Natural killer cell (primary cell): ENCODE measurements at regions not wholly inside any gene's neighbourhood (a gene's known extent, or its start where the extent isn't known, plus 50 kb on each side); places are given as distances from the start of the nearest gene placed in this dataset.

Source experiments
- ATAC-seq, 3 donors: fragments of 150-1000 bp in 2 of 3; fragments of 200-7000 bp in 1 of 3; cut with Tn5 transposase; 1 replicate in 1 of 3; 2 replicates in 2 of 3; pipeline ENCODE4 v1.10.0; 2021; ENCODE audit warnings: mild to moderate bottlenecking in 2 of 3, moderate library complexity in 2 of 3
- DNase-seq, 2 donors: peaks; one replicate each; pipeline versions ENCODE4 v3.0.0 to v3.0.0-alpha.2; 2013 to 2021; ENCODE audit warnings: mixed read lengths in 1 of 2
- H3K27ac ChIP-seq: one replicate; pipeline ENCODE4 v1.5.1; 2013; ENCODE audit warnings: mild to moderate bottlenecking, low read length
- H3K27me3 ChIP-seq: one replicate; pipeline ENCODE4 v1.6.1; 2013; ENCODE audit warnings: low read length; ENCODE audit not compliant: control insufficient read depth, insufficient read depth
- H3K36me3 ChIP-seq: one replicate; pipeline ENCODE4 v1.6.1; 2013; ENCODE audit warnings: low read length; ENCODE audit not compliant: control insufficient read depth, insufficient read depth
- H3K4me1 ChIP-seq: one replicate; pipeline ENCODE4 v1.6.1; 2013; ENCODE audit warnings: low read length; ENCODE audit not compliant: control insufficient read depth, insufficient read depth
- H3K4me3 ChIP-seq: one replicate; pipeline ENCODE4 v1.5.1; 2013; ENCODE audit warnings: low read length
- H3K9me3 ChIP-seq: one replicate; pipeline ENCODE4 v1.6.1; 2013; ENCODE audit warnings: low read length; ENCODE audit not compliant: control insufficient read depth, insufficient read depth
- H3K27ac Mint-ChIP-seq, 2 donors: one replicate each; pipeline ENCODE4 v1.8.0; 2022; ENCODE audit warnings: mild to moderate bottlenecking in 2 of 2, mixed read lengths in 2 of 2, moderate library complexity in 1 of 2
- H3K27me3 Mint-ChIP-seq, 2 donors: one replicate each; pipeline ENCODE4 v1.8.0; 2022; ENCODE audit warnings: low read depth in 2 of 2, mixed read lengths in 2 of 2
- H3K36me3 Mint-ChIP-seq: one replicate; pipeline ENCODE4 v1.8.0; 2022; ENCODE audit warnings: mixed read lengths
- H3K4me1 Mint-ChIP-seq, 2 donors: one replicate each; pipeline ENCODE4 v1.8.0; 2022; ENCODE audit warnings: mixed read lengths in 2 of 2
- H3K4me3 Mint-ChIP-seq: one replicate; pipeline ENCODE4 v1.8.0; 2022; ENCODE audit warnings: mild to moderate bottlenecking, moderate library complexity, mixed read lengths
- H3K9me3 Mint-ChIP-seq, 2 donors: one replicate each; pipeline ENCODE4 v1.8.0; 2022; ENCODE audit warnings: mixed read lengths in 2 of 2
- WGBS: methylation state at CpG from one replicate; pipeline ENCODE4 v1.1.7; 2013; ENCODE audit warnings: missing lambda C conversion rate; ENCODE audit not compliant: insufficient coverage; 5-methylcytosine and 5-hydroxymethylcytosine counted together
- intact Hi-C: fragments of 100-400 bp; cut with micrococcal nuclease; formaldehyde crosslinking; loops from one replicate; pipeline ENCODE4 v1.14.2; 2022
- TF ChIP-seq, protein P1 (sequence below): fragments of 200-600 bp; IDR thresholded peaks from one replicate; pipeline ENCODE4 v1.8.0; 2022; ENCODE audit warnings: antibody characterized with exemption

DNA sequence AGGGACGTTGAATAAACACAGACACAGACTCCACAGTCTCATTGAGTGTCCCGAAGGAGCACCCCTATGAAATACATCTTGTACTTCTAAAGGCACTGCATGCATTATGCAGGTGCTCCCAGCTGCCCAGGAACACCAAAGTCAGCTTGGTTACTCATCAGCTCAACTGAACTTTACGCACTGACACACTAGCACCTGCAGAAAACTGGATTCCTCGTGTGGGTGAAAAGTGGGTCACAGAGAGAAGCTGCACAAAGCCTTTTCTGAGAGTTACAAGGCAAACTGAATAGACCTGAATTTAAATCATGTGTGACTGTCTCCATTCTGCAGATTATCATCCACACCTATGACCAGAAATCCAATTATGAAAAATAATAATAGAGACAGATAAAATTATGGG is 527.5 kb upstream of the NBEA start:
- intact Hi-C loops, result no loop called here
- no peaks in the 10 kb centered on the region for H3K27me3 ChIP-seq
- H3K27me3 Mint-ChIP-seq, result no peaks in the 10 kb centered on the region
- no peak overlapping the region for H3K27ac ChIP-seq
- H3K27ac Mint-ChIP-seq, result no peak overlapping the region
- peaks cover 7 to 10% of the 10 kb centered on the region in 2 donors for H3K9me3 Mint-ChIP-seq
- H3K36me3 ChIP-seq, result no peaks in the 10 kb centered on the region
- no peaks in the 10 kb centered on the region for H3K4me1 ChIP-seq
- no peaks in the 10 kb centered on the region for H3K4me1 Mint-ChIP-seq
- peaks cover 11% of the 10 kb centered on the region for H3K9me3 ChIP-seq
- H3K4me3 Mint-ChIP-seq, result no peak overlapping the region
- WGBS, result 91% methylated on average over 4 of the region's 4 CpGs
- H3K36me3 Mint-ChIP-seq, result no peaks in the 10 kb centered on the region
- ATAC-seq (no peak), DNase-seq (no peak)
- TF ChIP-seq, protein P1, sequence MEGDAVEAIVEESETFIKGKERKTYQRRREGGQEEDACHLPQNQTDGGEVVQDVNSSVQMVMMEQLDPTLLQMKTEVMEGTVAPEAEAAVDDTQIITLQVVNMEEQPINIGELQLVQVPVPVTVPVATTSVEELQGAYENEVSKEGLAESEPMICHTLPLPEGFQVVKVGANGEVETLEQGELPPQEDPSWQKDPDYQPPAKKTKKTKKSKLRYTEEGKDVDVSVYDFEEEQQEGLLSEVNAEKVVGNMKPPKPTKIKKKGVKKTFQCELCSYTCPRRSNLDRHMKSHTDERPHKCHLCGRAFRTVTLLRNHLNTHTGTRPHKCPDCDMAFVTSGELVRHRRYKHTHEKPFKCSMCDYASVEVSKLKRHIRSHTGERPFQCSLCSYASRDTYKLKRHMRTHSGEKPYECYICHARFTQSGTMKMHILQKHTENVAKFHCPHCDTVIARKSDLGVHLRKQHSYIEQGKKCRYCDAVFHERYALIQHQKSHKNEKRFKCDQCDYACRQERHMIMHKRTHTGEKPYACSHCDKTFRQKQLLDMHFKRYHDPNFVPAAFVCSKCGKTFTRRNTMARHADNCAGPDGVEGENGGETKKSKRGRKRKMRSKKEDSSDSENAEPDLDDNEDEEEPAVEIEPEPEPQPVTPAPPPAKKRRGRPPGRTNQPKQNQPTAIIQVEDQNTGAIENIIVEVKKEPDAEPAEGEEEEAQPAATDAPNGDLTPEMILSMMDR, result no peak
- H3K4me3 ChIP-seq, result no peak overlapping the region

GRCh38 chr13:34416971-34417380 is 525.1 kb upstream of the NBEA start:
- no peak overlapping the region for H3K27ac Mint-ChIP-seq
- H3K4me3 Mint-ChIP-seq, result no peak overlapping the region
- TF ChIP-seq, protein P1, result no peak
- H3K4me1 Mint-ChIP-seq, result no peaks in the 10 kb centered on the region
- 85% methylated on average over 4 of the region's 5 CpGs for WGBS
- Histone ChIP-seq H3K27me3 (no peaks in the 10 kb centered on the region), H3K27ac (no peak overlapping the region), H3K36me3 (no peaks in the 10 kb centered on the region), H3K9me3 (peaks cover 15% of the 10 kb centered on the region), H3K4me1 (no peaks in the 10 kb centered on the region), H3K4me3 (no peak overlapping the region)
- no peaks in the 10 kb centered on the region for H3K27me3 Mint-ChIP-seq
- intact Hi-C loops, result no loop called here
- ATAC-seq (no peak), DNase-seq (no peak)
- peaks cover 4 to 8% of the 10 kb centered on the region in 2 donors for H3K9me3 Mint-ChIP-seq
- no peaks in the 10 kb centered on the region for H3K36me3 Mint-ChIP-seq

DNA sequence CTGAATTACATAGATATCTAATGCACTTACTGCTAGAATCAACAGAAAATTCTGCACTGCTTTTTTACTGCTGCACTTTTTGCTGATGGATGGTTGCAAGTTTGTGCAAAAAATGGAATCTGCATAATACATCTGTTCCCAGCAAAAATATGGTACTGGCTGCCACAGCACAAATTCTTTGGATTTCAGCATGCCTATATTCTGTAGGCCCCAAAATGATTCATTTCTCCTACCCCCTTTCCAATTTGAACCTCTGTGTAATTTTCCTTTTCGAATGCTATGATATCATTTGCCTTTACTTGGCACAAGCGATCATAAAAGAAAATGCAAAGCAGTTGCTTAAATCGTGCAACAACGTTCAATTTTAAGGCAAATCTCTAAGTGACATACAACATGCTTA is 524.2 kb upstream of the NBEA start:
- intact Hi-C loops, result no loop called here
- no peaks in the 10 kb centered on the region for H3K36me3 ChIP-seq
- H3K9me3 ChIP-seq, result peaks cover 15% of the 10 kb centered on the region
- Mint-ChIP-seq H3K4me3 (no peak overlapping the region), H3K4me1 (no peaks in the 10 kb centered on the region), H3K27me3 (no peaks in the 10 kb centered on the region), H3K9me3 (peaks cover 5% of the 10 kb centered on the region in 2 donors), H3K27ac (no peak overlapping the region), H3K36me3 (no peaks in the 10 kb centered on the region)
- H3K4me1 ChIP-seq, result no peaks in the 10 kb centered on the region
- no peak overlapping the region for H3K27ac ChIP-seq
- ATAC-seq (no peak), DNase-seq (no peak)
- TF ChIP-seq, protein P1, result no peak
- WGBS, result 96% methylated on average over 4 of the region's 4 CpGs
- H3K27me3 ChIP-seq, result no peaks in the 10 kb centered on the region
- H3K4me3 ChIP-seq, result no peak overlapping the region

- Histone ChIP-seq H3K9me3 (peaks cover 15% of the 10 kb centered on the region), H3K27ac (no peak overlapping the region), H3K27me3 (no peaks in the 10 kb centered on the region), H3K4me3 (no peak overlapping the region), H3K36me3 (no peaks in the 10 kb centered on the region), H3K4me1 (no peaks in the 10 kb centered on the region)
- Mint-ChIP-seq H3K27ac (no peak overlapping the region), H3K36me3 (no peaks in the 10 kb centered on the region), H3K4me3 (no peak overlapping the region), H3K9me3 (peaks cover 5 to 10% of the 10 kb centered on the region in 2 donors), H3K4me1 (no peaks in the 10 kb centered on the region), H3K27me3 (no peaks in the 10 kb centered on the region)
- TF ChIP-seq, protein P1, result no peak
- no peak for ATAC-seq
- intact Hi-C loops, result no loop called here
- no peak for DNase-seq
- 66% methylated on average over 5 of the region's 5 CpGs for WGBS
These were observed 523.0 kb upstream of the NBEA start for GRCh38 chr13:34419025-34419424.
